AG04449 (cell line): ENCODE measurements at regions not wholly inside any gene's neighbourhood (a gene's known extent, or its start where the extent isn't known, plus 50 kb on each side); places are given as distances from the start of the nearest gene placed in this dataset.
A peak's percentile ranks its signal among the peaks of the same experiment; 100 is the strongest.

Experiments
- CTCF ChIA-PET: fragments of 350-600 bp; formaldehyde crosslinking; extraction: SDS; loops from one replicate; lab custom pipeline; 2021; ENCODE audit warnings: antibody characterized with exemption; lab: Yijun Ruan, JAX
- POLR2A ChIA-PET: fragments of 400-600, 350-600 bp; formaldehyde crosslinking; extraction: SDS; loops from one replicate; lab custom pipeline; 2020; ENCODE audit warnings: antibody characterized with exemption, inconsistent platforms; lab: Yijun Ruan, JAX
- DNase-seq: peaks from one replicate; pipeline ENCODE4 v3.0.0-alpha.2; 2010; ENCODE audit warnings: low read depth, low spot score
- H3K4me3 ChIP-seq: 2 replicates; pipeline ENCODE4 v1.5.1; 2011; ENCODE audit warnings: low read depth, mild to moderate bottlenecking, control low read depth, low read length
- CTCF ChIP-seq: IDR thresholded peaks from one replicate; pipeline ENCODE4 v1.5.1; 2011; ENCODE audit warnings: mild to moderate bottlenecking, moderate library complexity, low read length, control low read depth, inconsistent platforms; ENCODE audit not compliant: insufficient read depth; ENCODE audit errors: missing control alignments

- POLR2A ChIA-PET = interaction anchor here (0.9 kb wide), 1 partner anchor 379 kb away, joined by 4 read pairs; the partner anchor contains the start of gene IER5L
- CTCF ChIA-PET = interaction anchor here (0.7 to 1.8 kb wide), 2 partner anchors 18 to 418 kb away, joined by 3 read pairs; no protein-coding TSS in a partner anchor
- peak overlapping the region; percentile 38 for H3K4me3 ChIP-seq
- no peak for TF ChIP-seq CTCF
- no peak for DNase-seq
These were observed 63.5 kb downstream of the C9orf50 start for GRCh38 chr9:129557192-129558036.

- ChIA-PET CTCF (interaction anchor here (1.8 kb wide), 1 partner anchor 18 kb away, joined by 3 read pairs; no protein-coding TSS in a partner anchor), POLR2A (no interaction called here)
- no peak overlapping the region for H3K4me3 ChIP-seq
- no peak for TF ChIP-seq CTCF
- DNase-seq = no peak
These were observed 64.3 kb downstream of the C9orf50 start for GRCh38 chr9:129556491-129557191.

- CTCF ChIA-PET = interaction anchor here (0.9 to 1.8 kb wide), 3 partner anchors 15 to 382 kb away, joined by 3 read pairs; no protein-coding TSS in a partner anchor
- H3K4me3 ChIP-seq = no peak overlapping the region
- POLR2A ChIA-PET = no interaction called here
- no peak for DNase-seq
- no peak for TF ChIP-seq CTCF
These were observed 65.2 kb downstream of the C9orf50 start for GRCh38 chr9:129555512-129556215.

- POLR2A ChIA-PET = interaction anchor here (1.6 kb wide), 1 partner anchor 376 kb away, joined by 4 read pairs; the partner anchor contains the start of gene IER5L
These were observed 66.3 kb downstream of the C9orf50 start for GRCh38 chr9:129554649-129555048.

GRCh38 chr9:129553277-129553676 is 67.6 kb downstream of the C9orf50 start:
- CTCF ChIA-PET = no interaction called here
- no peak for TF ChIP-seq CTCF
- POLR2A ChIA-PET = no interaction called here
- DNase-seq = no peak
- H3K4me3 ChIP-seq = no peak overlapping the region

More at GRCh38 chr9:129554649-129555048, 66.3 kb downstream of the C9orf50 start:
- DNase-seq = no peak
- TF ChIP-seq CTCF = no peak
- CTCF ChIA-PET = interaction anchor here (0.9 to 1.2 kb wide), 4 partner anchors 14 to 411 kb away, joined by 3 to 4 read pairs (median 3); no protein-coding TSS in a partner anchor
- H3K4me3 ChIP-seq = no peak overlapping the region
